ENCODE measurements at regions not wholly inside any gene's neighbourhood (a gene's known extent, or its start where the extent isn't known, plus 50 kb on each side); places are given as distances from the start of the nearest gene placed in this dataset.

GRCh38 chr3:186459108-186459467, 85.1 kb downstream of the CRYGS start:
- Histone ChIP-seq H3K27me3 (ENCODE audit: control insufficient read depth in 2 of 2, insufficient read depth in 2 of 2, low read length in 2 of 2) (no peaks in the 10 kb centered on the region), H3K9ac (replicated peaks; ENCODE audit: extremely low read depth, insufficient read depth, low read length) (no peak overlapping the region), H3K4me3 (replicated peaks in 1 of 3; ENCODE audit: insufficient read depth in 1 of 3, low read depth in 1 of 3, low read length in 3 of 3) (no peak overlapping the region), H4K20me1 (replicated peaks; ENCODE audit: control insufficient read depth, extremely low read depth, insufficient read depth, low read length) (no peaks in the 10 kb centered on the region), H3K4me1 (ENCODE audit: control insufficient read depth, extremely low read depth, insufficient read depth, low read length) (no peaks in the 10 kb centered on the region), H3K9me1 (replicated peaks; ENCODE audit: control insufficient read depth, extremely low read depth, insufficient read depth, low read length) (no peaks in the 10 kb centered on the region), H3K79me2 (ENCODE audit: control insufficient read depth, insufficient read depth, low read length) (no peaks in the 10 kb centered on the region), H2AFZ (ENCODE audit: low read depth, low read length) (no peak overlapping the region), H3K9me3 (replicated peaks; ENCODE audit: control insufficient read depth, insufficient read depth, low read length) (no peaks in the 10 kb centered on the region), H3K4me2 (ENCODE audit: insufficient read depth, low read length) (no peak overlapping the region), H3K27ac (ENCODE audit: insufficient read depth, low read depth, low read length) (no peak overlapping the region), H3K36me3 (ENCODE audit: control insufficient read depth in 2 of 2, extremely low read depth in 1 of 2, insufficient read depth in 2 of 2, low read length in 2 of 2) (no peaks in the 10 kb centered on the region)
- BruUV-seq (replicated peaks) = no TSS peak
- FAIRE-seq = no peak
- CTCF ChIA-PET = interaction anchor here (1.0 kb wide), 1 partner anchor 11 kb away, joined by 3 read pairs; no protein-coding TSS in a partner anchor
- intact Hi-C loops (cut with micrococcal nuclease) = no loop called here
- POLR2A ChIA-PET = no interaction called here
- no peak for TF ChIP-seq GATA2 (IDR thresholded peaks at IDR 0.05; ENCODE audit: insufficient read depth, insufficient read length, low read depth, low read length)
- no peak for TF ChIP-seq MAX (IDR thresholded peaks at IDR 0.05; ENCODE audit: insufficient read depth, insufficient read length)
- TF ChIP-seq POLR2A (IDR thresholded peaks at IDR 0.05; ENCODE audit: low read depth, low read length) = no peak
- TF ChIP-seq JUN (IDR thresholded peaks at IDR 0.05; ENCODE audit: borderline replicate concordance, insufficient read depth, insufficient read length, low read depth) = no peak
- no peak for TF ChIP-seq MYC (IDR thresholded peaks at IDR 0.05; ENCODE audit: low read depth, low read length)
- no peak for TF ChIP-seq CTCF (IDR thresholded peaks at IDR 0.05; ENCODE audit: extremely low read depth in 1 of 2, insufficient read depth in 1 of 2, low read depth in 1 of 2, low read length in 2 of 2)
- no peak for TF ChIP-seq FOS (IDR thresholded peaks at IDR 0.05; ENCODE audit: borderline replicate concordance, insufficient read depth, low read length)
- TF ChIP-seq POLR2AphosphoS5 (IDR thresholded peaks at IDR 0.05; ENCODE audit: insufficient read depth, low read depth, low read length) = no peak
- dilution Hi-C loops (cut with MboI; ENCODE audit: extremely low pct_ligation_motif_present, low sequenced_read_pairs) = no loop called here
- DNase-seq (ENCODE audit: low read depth, low spot score) = no peak
